NCI-H2227 (cell line): ENCODE measurements at regions not wholly inside any gene's neighbourhood (a gene's known extent, or its start where the extent isn't known, plus 50 kb on each side); places are given as distances from the start of the nearest gene placed in this dataset.
"Not testable (repeated sequence)": the region's sequence is repeated elsewhere in the genome, so short reads cannot be mapped to it uniquely, and the experiment has no call there.

Experiments
- DNase-seq: peaks from one replicate; lab custom pipeline; 2025; ENCODE audit not compliant: unreplicated experiment; lab: John Stamatoyannopoulos, UW

- DNase-seq, result no peak
These were observed 111.3 kb upstream of the SMURF2 start for GRCh38 chr17:64773386-64773835.

DNA sequence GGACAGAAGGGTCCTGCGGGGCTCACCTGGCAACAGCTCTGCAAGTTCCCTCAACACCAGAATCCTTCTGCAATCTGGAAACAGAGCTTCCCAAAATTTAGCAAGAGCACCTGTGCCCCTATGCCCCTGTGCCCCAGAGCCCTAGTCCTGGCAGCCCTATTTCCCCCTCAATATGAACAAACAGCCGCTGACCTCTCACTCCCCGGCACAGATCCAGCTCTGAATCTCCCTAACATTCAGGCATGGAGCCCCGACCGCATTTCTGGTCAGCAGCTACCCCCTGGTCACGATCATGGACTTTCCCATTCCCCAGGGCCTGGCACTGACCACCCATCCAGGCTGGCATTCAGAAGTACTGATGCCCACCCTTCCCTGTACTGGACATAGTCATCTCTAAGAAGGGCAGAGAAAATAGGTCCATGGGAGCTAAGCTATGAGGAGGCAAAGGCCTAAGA, 110.8 kb upstream of the SMURF2 start:
- no peak for DNase-seq

GRCh38 chr17:64771980-64772844, 110.1 kb upstream of the SMURF2 start:
- no peak for DNase-seq

DNA sequence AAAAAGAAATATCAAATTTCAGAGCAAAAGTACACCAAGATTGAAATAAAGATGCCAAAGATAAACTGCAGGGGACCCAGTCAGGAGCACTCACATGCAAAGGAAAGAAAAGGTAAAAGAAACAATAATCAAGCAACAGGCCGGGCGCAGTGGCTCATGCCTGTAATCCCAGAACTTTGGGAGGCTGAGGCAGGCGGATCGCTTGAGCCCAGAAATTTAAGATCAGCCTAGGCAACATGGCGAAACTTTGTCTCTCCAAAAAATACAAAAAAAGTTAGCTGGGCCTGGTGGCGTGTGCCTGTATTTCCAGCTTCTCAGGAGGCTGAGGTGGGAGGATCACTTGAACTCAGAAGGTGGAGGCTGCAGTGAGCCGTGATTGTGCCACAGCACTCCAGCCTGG, 107.6 kb upstream of the SMURF2 start:
- no peak for DNase-seq

DNA sequence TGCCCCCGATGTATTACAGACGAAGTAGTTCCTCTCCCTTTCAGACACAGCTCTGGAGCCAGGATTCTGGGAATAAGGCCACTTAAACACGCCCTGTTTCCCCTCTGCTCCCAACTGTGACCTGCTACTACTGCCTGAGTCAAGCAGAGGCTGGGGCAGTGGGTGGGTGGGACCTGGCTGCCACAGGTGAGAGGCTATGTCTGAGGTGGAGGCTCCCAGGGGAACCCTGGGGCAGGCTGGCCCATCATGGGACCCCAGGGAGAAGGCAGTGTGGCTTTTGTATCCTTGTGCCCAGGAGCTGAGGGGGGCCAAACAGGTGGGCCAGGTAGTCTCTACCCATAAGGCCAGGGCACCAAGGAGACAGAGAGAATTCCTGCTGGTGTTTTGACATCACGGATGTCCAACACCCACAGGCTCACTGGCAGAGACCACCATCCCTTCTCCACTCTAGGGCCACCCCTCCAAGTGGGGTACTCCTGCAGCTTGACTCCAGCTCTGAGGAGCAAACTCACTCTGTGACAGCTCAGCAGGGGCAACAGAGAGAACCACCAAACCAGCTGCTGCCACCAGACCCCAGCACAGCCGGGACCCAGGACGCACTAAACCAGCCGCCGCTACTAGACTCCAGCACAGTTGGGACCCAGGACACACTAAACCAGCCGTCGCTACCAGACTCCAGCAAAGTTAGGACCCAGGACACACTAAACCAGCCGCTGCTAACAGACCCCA, 105.3 kb upstream of the SMURF2 start:
- DNase-seq, result no peak

GRCh38 chr17:64765191-64765889, 103.2 kb upstream of the SMURF2 start:
- DNase-seq, result no peak

DNA sequence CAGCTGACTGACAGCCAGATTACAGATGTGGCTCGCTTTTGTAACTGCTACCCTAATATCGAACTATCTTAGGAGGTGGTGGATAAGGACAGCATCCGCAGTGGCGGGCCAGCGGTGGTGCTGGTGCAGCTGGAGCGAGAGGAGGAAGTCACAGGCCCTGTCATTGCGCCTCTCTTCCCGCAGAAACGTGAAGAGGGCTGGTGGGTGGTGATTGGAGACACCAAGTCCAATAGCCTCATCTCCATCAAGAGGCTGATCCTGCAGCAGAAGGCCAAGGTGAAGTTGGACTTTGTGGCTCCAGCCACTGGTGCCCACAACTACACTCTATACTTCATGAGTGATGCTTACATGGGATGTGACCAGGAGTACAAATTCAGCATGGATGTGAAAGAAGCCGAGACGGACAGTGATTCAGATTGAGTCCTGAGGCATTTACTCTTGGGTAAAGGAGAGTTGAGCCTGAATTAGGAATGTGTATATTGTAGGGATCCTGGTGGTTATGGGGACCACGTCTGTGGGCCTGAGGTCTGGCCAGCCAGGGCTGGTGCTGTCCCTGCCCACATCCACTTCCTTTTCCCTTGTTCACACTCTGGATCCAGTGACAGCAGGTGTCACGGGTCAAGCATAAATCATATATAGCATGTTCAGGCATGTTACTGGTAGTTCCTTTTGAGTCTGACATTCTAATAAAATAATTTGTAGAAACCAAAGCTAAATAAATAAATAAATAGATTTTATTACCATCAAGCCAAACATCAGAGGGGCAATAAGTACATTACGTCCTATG, 89.0 kb upstream of the SMURF2 start:
- DNase-seq, result no peak

- DNase-seq, result no peak
These were observed 88.4 kb upstream of the SMURF2 start for GRCh38 chr17:64750478-64750877.

DNA sequence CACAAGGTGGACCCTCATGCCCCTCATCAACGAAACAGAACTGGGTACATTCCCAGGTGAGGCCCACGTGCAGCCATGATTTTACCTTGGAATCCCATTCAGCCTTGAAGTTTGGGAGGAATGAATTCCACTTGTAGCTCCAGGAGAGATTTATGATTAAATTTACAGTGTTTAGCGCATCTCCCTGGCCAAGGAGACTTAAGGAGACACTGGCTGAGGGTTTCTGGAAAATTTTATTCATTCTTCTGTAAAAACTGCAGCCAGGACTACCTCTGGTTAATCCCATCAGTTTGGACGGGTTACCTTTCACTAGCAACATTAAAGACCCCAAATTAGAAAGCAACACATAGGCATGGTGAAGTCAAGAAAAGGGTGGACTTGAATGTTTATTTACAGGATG, 87.2 kb upstream of the SMURF2 start:
- no peak for DNase-seq

GRCh38 chr17:64747938-64748540, 85.9 kb upstream of the SMURF2 start:
- DNase-seq, result no peak

- DNase-seq, result no peak
These were observed 80.2 kb upstream of the SMURF2 start for GRCh38 chr17:64742326-64742725.

GRCh38 chr17:64741916-64742315, 79.8 kb upstream of the SMURF2 start:
- DNase-seq, result not testable (repeated sequence)

DNA sequence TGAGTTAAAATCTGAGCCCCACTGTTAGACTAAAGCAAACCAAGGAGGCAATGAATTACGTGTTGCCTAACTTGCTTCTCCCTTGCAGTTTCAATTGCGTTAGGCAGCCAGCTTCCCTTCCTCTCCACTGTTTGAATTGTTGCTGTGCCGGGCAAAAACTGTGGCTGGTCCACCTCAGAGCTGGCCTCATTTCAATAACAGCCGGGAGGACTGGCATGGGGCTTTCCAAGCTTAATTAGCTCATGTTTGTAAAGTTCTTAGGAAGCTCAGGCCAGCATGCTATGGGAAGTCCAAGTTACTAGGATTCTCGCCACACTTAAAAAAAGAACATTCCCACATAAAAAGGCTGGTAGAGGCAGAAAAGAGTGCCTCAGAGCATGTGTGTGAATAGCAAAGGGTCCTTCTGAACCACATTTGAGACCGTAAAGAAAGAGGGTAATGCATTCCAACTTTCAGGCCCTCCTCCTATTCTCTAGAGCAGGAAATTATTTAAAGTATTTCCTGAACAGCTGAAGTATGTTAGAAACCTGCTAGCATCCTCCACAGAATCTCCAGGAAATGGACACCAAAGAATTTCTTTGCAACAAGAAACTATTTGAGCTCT, 79.0 kb upstream of the SMURF2 start:
- no peak for DNase-seq

DNA sequence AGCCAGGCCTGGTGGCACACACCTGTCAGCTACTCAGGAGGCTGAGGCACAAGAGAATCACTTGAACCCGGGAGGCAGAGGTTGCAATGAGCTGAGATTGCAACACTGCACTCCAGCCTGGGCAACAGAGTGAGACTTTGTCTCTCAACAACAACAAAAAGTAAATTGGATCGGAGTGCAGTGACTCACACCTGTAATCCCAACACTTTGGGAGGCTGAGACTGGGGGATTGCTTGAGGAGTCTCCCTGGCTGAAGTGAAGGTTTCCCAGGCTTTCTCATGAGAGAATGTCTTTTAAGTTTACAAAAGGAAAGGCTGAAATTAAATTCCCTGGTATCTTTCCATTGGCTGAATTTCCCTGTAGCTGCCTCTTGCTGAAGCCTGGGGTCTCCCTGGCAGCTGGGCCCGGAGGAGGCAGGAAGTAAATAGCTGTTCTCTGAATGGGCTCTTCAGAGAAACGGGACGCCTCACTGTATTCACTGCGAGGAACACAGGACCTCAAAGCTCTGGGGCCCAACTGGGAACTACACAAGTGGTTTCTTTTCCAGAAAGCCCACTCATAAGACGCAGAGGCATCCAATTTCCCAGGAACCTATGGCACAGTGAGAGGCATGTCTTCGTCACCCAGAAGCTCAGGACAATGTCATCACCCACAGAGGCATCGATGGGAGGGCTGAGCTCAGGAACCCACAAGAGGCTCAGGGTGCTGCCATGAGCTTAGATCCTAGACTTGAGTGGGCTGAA, 77.4 kb upstream of the SMURF2 start:
- DNase-seq, result no peak

DNA sequence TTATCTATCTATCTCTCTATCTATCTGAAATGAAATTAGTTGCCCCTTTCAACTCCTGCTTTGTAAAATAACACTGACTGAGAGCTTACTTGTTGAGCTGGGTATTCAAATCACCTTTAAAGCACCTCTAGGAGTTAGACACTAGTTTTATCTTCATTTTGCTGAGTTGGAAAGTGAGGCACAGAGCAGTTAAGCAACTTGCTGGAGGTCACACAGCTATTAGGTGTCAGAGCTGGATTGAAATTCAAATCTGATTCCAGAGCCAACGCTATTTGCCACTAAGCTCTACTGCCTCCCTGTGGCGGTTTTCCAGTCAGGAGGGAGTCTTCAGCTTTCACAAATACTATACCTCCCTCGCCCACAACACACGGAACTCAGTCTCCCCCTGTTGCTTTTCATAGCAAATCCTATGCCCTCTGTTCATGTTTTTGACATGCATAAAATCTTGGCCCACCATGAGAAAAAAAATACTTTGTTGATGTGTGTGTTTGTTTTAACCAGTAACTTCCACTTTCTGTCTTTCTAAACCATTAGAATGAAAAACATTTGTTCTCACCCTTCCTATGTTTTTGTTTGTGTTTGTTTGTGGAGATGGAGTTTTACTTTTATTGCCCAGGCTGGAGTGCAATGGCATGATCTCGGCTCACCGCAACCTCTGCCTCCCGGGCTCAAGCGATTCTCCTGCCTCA, 74.8 kb upstream of the SMURF2 start:
- DNase-seq, result no peak

DNA sequence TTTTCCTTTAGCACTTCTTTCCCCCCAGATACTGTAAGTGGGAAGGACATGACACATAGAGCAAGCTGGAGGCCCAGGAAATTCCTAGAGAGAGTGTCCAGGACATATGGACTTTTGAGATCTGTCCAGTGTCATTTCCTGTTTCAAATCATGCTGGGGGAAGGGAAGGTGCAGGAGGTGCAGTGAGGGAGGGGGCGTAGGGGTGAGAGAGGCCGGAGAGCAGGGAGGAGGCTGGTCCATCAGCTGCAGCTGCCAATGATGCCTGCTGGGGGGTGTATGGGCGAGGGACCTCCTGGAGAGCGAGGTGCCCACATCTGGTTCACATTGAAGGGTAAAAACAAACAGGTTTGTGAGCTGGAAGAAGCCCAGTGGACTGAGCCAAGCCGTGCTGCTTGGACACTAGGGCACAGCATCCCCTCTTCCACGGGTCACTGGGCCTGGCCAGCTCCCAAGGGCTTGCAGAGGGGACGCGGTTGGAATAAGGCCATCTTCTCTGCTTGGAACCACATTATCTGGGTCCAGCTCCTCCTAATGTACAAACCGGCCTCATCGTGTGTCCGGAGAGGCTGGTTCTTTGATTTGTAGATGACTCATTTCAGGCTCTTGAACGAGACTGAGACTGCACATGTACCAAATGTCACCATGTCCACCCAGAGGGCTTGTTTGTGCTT, 70.4 kb upstream of the SMURF2 start:
- DNase-seq, result no peak

DNA sequence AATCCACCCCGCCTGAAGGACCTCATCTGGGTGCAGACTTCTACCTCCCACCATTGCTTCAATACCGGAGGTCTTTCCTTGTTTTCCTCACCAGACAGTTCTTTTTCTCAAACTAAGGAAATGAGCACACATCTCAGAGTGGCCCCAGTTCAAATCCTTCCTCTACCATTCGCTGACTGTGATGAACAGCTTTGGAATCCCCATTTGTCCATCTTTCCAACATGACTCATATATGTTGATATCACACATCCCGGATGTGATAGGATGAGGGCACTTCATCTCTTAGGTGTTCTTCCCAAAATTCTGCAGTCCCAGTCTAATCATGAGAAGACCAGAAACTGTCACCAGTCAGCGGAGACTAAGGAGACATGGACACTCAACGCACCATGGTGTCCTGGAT, 67.9 kb upstream of the SMURF2 start:
- not testable (repeated sequence) for DNase-seq

- no peak for DNase-seq
These were observed 67.1 kb upstream of the SMURF2 start for GRCh38 chr17:64729201-64729600.
